ENCODE measurements at regions not wholly inside any gene's neighbourhood (a gene's known extent, or its start where the extent isn't known, plus 50 kb on each side); places are given as distances from the start of the nearest gene placed in this dataset.
"Not testable (repeated sequence)": the region's sequence is repeated elsewhere in the genome, so short reads cannot be mapped to it uniquely, and the experiment has no call there.

DNA sequence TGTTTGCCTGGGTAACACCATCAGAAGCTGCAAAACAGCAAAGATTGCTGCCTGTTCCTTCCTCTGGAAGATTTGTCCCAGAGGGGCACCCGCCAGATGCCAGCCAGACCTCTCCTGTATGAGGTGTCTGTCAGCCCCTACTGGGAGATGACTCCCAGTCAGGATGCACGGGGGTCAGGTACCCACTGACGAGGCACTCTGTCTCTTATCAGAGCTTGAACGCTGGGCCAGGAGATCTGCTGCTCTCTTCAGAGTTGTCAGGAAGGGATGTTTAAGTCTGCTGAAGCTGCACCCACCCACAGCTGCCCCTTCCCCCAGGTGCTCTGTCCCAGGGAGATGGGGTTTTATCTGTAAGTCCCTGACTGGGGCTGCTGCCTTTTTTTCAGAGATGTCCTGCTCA, 207.4 kb upstream of the PDE3A start:
- DNase-seq, result not testable (repeated sequence)

DNA sequence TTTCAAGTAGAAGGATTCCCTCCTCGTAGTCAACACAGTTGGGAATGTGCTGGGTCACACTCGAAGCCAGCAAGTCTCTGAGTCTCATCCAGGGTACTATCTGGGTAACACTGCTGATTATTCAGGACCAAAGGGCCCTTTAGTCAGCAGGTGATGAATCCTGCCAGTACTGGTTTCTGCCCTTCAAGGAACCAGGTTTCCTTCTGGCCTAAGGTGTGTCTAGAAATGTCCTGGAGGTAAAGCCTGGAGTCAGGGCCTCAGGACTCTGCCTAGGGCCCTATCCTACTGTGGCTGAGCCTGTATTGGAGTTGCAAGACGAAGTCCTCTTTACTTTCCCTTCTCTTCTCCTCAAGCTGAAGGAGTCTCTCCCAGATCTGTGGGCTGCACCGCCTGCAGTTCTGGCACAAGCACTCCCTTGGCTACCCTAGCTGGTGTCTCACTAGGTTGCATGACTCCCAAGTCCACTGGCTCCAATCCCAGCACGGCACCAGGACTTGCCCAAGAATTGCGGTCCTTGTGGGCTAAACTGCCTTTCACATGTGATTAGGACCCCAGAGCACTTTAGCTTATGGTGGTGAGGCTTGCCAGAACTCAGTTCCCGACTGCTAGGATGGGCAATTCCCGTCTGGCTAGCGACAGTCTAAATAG, 193.7 kb upstream of the PDE3A start:
- no peak for DNase-seq

GRCh38 chr12:20175704-20176388, 192.5 kb upstream of the PDE3A start:
- no peak for DNase-seq

- DNase-seq, result no peak
Observed at GRCh38 chr12:20181416-20182180, 186.7 kb upstream of the PDE3A start.

DNA sequence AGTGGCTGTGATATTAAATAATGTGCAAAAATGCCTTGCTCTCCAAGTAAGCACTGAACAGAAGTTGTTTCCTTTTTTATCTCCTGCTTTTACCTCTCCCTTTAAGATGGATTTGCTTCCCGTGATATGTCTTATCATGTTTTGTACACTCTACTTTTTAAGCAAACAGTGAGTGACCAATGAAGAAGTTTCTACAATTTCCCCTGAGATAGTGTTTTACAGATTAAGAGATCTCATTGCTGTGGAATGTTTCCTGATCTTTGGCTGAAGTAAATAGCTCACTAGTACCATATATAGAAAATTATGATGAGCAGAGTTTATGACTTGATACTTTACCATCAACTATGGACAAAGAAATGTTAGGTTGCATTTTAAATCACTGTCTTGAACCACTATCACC, 184.8 kb upstream of the PDE3A start:
- no peak for DNase-seq

DNA sequence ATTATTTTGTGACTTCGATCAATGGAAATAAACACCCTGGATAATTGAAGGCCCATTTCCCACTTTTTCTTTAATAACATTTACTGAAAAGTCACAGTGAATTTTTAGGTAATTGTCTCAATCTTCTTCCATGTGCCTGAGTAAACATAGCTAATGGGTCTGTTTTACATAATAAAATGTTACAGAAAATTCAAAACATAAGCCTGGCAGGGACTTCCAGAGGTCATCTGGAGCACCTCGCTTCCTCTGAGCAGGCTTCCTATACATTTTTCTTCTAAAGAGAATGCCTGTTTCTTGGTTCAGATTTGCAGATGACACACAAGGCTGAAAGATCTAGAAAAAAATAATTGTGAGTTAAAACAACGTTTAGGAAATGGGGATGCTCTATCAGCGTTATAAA, 183.8 kb upstream of the PDE3A start:
- no peak for DNase-seq

DNA sequence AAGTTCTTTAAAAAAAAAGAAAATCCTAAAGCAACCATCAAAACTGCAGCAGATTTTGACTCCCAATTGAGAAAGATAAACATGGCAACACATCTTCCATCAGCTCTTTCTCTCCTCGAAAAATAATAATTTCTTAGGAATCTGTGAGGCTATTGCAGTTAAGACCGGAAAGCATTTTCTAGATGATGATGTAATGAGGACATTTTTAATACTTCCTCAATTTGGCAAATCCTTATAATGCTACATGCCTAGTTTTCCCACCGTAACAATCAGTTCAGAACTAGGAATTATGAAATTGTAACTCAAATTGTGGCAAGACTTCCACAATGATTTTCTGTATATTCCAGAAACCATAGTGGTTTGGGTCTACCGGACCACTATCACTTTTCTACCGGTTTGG, 180.9 kb upstream of the PDE3A start:
- peak; percentile 71 for DNase-seq

GRCh38 chr12:20188930-20189653, 179.2 kb upstream of the PDE3A start:
- DNase-seq, result peak; percentile 36

- DNase-seq, result no peak
Observed at GRCh38 chr12:20189767-20190166, 178.6 kb upstream of the PDE3A start.

GRCh38 chr12:20194171-20194570, 174.2 kb upstream of the PDE3A start:
- no peak for DNase-seq

DNA sequence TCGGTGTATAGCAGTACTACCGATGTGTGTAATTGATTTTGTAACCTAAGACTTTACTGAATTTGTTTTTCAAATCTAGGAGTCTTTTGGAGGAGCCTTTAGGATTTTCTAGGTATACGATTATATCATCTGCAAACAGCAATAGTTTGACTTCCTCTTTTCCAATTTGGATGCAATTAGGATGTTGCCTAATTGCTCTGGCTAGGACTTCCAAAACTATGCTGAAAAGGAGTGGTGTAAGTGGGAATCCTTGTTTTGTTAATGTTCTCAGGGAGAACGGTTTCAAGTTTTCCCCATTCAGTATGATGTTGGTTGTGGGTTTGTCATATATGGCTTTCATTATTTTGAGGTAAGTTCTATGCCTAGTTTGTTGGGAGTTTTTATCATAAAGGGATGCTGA, 171.6 kb upstream of the PDE3A start:
- peak; percentile 27 for DNase-seq

- no peak for DNase-seq
Observed at GRCh38 chr12:20197411-20197810, 170.9 kb upstream of the PDE3A start.

DNA sequence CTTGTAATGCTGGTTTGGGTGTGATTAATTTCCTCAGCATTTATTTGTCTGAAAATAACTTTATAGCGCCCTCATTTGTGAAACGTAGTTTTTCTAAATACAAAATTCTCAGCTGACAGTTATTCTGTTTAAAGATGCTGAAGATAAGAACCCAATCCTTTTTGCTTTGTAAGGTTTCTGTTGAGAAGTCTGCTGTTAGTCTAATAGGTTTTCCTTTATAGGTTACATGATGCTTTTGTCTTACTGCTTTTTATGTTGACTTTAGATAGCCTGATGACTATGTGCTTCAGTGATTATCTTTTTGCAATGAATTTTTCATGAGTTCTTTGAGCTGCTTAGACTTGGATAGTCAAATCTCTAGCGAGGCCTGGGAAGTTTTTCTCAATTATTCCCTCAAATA, 168.6 kb upstream of the PDE3A start:
- no peak for DNase-seq

DNA sequence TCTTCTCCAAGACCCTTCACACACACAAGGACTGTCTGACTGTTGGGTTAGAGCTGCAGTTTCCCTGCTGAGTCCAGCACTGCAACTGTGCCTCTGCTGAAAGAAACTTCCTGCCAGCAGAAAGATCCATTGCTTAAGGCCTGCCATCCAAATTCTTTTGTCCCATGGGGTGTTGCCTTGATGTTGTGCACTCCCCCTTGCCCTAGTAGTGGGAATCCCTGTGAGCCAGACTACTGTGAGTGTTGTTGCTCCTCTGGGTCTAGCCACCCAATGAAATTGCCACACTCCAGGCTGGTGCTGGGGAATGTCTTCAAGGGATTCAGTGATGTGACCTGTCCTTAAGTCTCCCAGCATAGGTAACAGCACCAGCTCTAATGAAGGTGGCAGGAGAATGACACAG, 166.6 kb upstream of the PDE3A start:
- no peak for DNase-seq

DNA sequence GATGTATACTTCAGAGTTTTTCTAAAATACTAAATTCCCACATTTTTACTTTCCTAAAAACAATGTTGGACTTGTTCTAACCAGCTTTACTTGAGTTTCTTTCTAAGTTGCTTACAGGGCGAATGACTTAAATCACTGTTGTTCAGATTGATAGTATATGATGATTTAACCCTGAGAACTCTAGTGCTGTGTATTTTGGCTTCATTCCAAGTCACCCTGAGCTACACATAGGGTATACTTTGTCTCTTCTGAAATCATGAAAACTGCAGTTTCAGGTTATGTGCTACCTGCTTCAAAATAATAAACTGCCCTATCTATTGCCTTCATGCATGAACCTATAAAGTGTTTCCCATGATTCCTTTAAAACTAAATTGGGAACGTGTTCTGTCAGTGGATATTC, 162.5 kb upstream of the PDE3A start:
- DNase-seq, result no peak

GRCh38 chr12:20206410-20206809, 161.9 kb upstream of the PDE3A start:
- no peak for DNase-seq

GRCh38 chr12:20210621-20211215, 157.6 kb upstream of the PDE3A start:
- peak; percentile 88 for DNase-seq

DNA sequence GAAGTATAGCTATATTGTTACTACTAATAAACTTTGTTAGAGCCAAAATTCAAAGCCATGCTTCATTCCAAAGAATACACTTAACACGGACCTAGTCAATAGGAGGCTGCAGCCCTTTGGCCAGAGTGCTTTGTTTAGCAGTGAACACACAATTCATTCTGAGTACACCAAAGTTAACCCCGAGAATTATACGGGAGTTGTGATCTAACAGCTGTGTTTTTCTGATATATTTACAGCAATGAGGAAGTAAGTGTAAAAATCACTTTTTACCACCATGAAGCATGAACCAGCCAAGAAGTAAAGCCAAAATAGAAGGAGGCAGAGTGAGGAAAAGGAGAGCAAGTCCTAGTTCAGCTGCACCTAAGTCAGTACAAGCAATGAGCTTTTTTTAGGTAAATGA, 156.8 kb upstream of the PDE3A start:
- peak; percentile 8 for DNase-seq

GRCh38 chr12:20211981-20212421, 156.3 kb upstream of the PDE3A start:
- DNase-seq, result peak; percentile 53

DNA sequence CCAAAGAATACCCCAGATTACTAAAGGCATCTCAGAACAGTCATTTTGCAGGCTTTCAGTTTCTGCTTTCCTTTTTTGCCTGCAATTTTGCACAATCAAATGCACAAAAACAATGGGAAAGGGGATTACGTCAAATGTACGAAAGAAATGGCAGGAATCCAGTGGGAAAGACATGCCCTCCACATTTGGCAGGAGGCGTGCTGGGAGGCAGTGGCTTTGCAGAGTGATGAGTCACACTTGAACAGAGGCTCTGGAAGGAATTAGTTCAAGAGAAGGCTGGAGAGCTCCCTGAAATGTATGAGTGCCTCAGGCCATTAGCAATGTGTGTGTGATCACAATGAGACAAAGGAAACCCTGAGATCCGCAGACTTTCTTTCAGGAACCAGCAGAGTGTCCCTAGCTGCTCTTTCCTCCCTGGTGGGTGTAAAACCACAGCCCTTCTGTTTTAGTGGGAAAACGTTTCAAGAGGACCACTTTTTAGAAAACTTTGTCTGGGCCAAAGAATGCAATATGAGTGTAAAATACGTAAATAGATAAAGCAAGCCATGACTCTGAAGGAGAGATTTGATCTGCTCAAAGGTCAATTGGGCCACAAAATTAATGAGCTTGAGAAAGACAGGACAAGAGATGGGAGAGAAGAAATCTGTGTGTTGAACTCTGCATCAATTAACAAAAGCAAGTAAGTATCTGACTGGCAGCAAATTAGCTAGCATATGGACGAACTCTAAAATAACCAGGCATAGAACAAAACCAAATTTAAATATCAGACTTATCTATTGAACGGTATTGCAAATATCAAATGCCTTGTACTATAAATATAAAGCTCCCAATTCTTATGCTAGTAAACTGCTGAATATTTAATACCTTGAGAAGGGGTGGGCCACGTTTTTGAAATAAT, 155.4 kb upstream of the PDE3A start:
- DNase-seq, result peak; percentile 74

DNA sequence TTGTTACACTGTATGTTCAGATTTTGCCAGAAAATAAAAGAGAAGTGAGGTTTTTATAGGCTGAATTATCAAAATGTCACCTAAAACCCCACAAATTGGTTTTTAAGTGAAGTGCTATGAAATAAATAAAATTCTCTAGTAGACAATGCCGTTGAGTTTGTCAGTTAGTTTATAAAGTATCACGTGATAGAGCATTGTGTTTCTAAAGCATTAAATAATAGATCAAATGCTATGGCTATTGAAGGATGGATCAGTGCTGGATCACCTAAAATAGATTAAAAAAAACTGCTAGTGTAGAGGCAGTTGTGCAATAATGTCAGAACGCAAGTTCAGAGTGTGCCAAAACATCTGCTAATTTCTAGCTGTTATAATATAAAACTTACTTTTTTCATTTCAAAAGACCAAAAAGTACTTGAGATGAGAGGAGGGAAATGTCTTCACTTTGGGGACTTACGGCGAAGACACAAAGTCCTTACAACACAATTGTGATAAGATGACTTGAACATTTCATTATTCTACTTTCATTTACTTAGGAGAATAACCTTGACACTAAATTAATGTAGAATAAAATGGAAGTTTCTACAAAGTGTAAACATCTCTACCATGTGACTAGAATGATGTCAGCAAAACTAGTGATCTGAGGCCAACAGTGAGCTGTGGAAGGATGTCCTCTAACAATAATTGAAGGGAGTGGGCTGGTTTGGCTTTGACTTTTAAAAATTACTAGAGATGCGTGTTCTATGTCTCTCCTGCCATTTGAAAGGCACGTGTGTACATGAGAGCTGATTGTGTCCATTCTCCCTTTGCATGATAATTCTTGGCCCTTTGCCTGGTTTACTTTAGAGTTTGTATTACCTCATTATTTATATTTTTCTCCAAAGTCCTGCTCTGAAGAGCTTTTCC, 154.4 kb upstream of the PDE3A start:
- DNase-seq, result peak; percentile 7
